HG02970 (cell line): ENCODE measurements at regions not wholly inside any gene's neighbourhood (a gene's known extent, or its start where the extent isn't known, plus 50 kb on each side); places are given as distances from the start of the nearest gene placed in this dataset.

Experiments
- ATAC-seq: cut with Tn5 transposase; IDR thresholded peaks from one replicate; pipeline ENCODE4 v1.9.1; 2021; ENCODE audit warnings: mild to moderate bottlenecking, moderate library complexity, moderate number of reproducible peaks; ENCODE audit not compliant: unreplicated experiment, low FRiP score

- ATAC-seq: no peak
Observed at GRCh38 chrX:21056622-21057021, 317.6 kb upstream of the CNKSR2 start.

GRCh38 chrX:21047034-21047455, 327.2 kb upstream of the CNKSR2 start:
- no peak for ATAC-seq

- no peak for ATAC-seq
Observed at GRCh38 chrX:21014326-21014725, 359.9 kb upstream of the CNKSR2 start.

- ATAC-seq: no peak
Observed at GRCh38 chrX:21004835-21005234, 369.4 kb upstream of the CNKSR2 start.

GRCh38 chrX:20995829-20996228, 378.4 kb upstream of the CNKSR2 start:
- ATAC-seq: no peak

- no peak for ATAC-seq
Observed at GRCh38 chrX:20989361-20989760, 384.9 kb upstream of the CNKSR2 start.

GRCh38 chrX:20988804-20989203, 385.4 kb upstream of the CNKSR2 start:
- ATAC-seq: no peak

GRCh38 chrX:20988118-20988517, 386.1 kb upstream of the CNKSR2 start:
- no peak for ATAC-seq

GRCh38 chrX:20980426-20980825, 393.8 kb upstream of the CNKSR2 start:
- no peak for ATAC-seq

GRCh38 chrX:20974326-20974725, 399.9 kb upstream of the CNKSR2 start:
- ATAC-seq: no peak

GRCh38 chrX:20973038-20973437, 401.2 kb upstream of the CNKSR2 start:
- no peak for ATAC-seq

- ATAC-seq: no peak
Observed at GRCh38 chrX:20971250-20971649, 403.0 kb upstream of the CNKSR2 start.

- no peak for ATAC-seq
Observed at GRCh38 chrX:20969565-20969964, 404.7 kb upstream of the CNKSR2 start.

GRCh38 chrX:20968996-20969395, 405.2 kb upstream of the CNKSR2 start:
- ATAC-seq: no peak

- no peak for ATAC-seq
Observed at GRCh38 chrX:20967725-20968124, 406.5 kb upstream of the CNKSR2 start.

GRCh38 chrX:20965270-20966044, 408.8 kb upstream of the CNKSR2 start:
- ATAC-seq: no peak

GRCh38 chrX:20954014-20954413, 420.2 kb upstream of the CNKSR2 start:
- ATAC-seq: no peak

- no peak for ATAC-seq
Observed at GRCh38 chrX:20952180-20952579, 422.0 kb upstream of the CNKSR2 start.

GRCh38 chrX:20951016-20951810, 423.0 kb upstream of the CNKSR2 start:
- no peak for ATAC-seq

GRCh38 chrX:20947411-20947912, 426.8 kb upstream of the CNKSR2 start:
- ATAC-seq: no peak

- ATAC-seq: no peak
Observed at GRCh38 chrX:20913760-20914159, 460.5 kb upstream of the CNKSR2 start.

GRCh38 chrX:20906571-20906970, 467.6 kb upstream of the CNKSR2 start:
- ATAC-seq: no peak
